H1 (cell line): ENCODE measurements at regions not wholly inside any gene's neighbourhood (a gene's known extent, or its start where the extent isn't known, plus 50 kb on each side); places are given as distances from the start of the nearest gene placed in this dataset.

Experiments
- CTCF ChIA-PET: fragments of 300-600 bp; sonication (Branson Sonifier 250); formaldehyde crosslinking; loops from one replicate; lab custom pipeline; 2021; ENCODE audit not compliant: partially characterized antibody; lab: Charles Lee
- POLR2A ChIA-PET: fragments of 300-600 bp; sonication (Branson Sonifier 250); formaldehyde crosslinking; loops from one replicate; lab custom pipeline; 2021; ENCODE audit warnings: inconsistent platforms; ENCODE audit not compliant: partially characterized antibody; lab: Charles Lee
- DNase-seq, 2 experiments: peaks; one replicate each; pipeline versions ENCODE4 v3.0.0 to v3.0.0-alpha.2; 2010 to 2022; ENCODE audit warnings: low spot score in 2 of 2, low read depth in 1 of 2, mixed read lengths in 1 of 2
- FAIRE-seq: peaks from 2 replicates; lab custom pipeline; 2011; peaks lifted over from hg19 to GRCh38; lab: Jason Lieb, UNC
- H2AFZ ChIP-seq: 2 replicates; pipeline ENCODE4 v1.8.1; 2012; ENCODE audit warnings: low read length, inconsistent platforms
- H2AK5ac ChIP-seq: 2 replicates; pipeline ENCODE4 v1.6.1; 2013; ENCODE audit warnings: low read depth, low read length
- H2BK120ac ChIP-seq: replicated peaks from 2 replicates; pipeline ENCODE3; 2013; ENCODE audit warnings: low read depth, low read length, inconsistent platforms
- H2BK12ac ChIP-seq: 2 replicates; pipeline ENCODE4 v1.6.1; 2013; ENCODE audit warnings: low read depth, low read length
- H2BK15ac ChIP-seq: 2 replicates; pipeline ENCODE4 v1.6.1; 2013; ENCODE audit warnings: low read length
- H2BK20ac ChIP-seq: 2 replicates; pipeline ENCODE4 v1.6.1; 2013; ENCODE audit warnings: low read length
- H2BK5ac ChIP-seq: 2 replicates; pipeline ENCODE4 v1.6.1; 2013; ENCODE audit warnings: low read depth, low read length
- H3K14ac ChIP-seq: 2 replicates; pipeline ENCODE4 v1.6.1; 2013; ENCODE audit warnings: inconsistent platforms; ENCODE audit not compliant: insufficient read length
- H3K18ac ChIP-seq: 2 replicates; pipeline ENCODE4 v1.6.1; 2013; ENCODE audit warnings: low read length; ENCODE audit errors: extremely low read depth
- H3K23ac ChIP-seq: 2 replicates; pipeline ENCODE4 v1.6.1; 2013; ENCODE audit warnings: inconsistent platforms; ENCODE audit not compliant: insufficient read length
- H3K23me2 ChIP-seq: 2 replicates; pipeline ENCODE4 v1.6.1; 2013; ENCODE audit warnings: low read depth, low read length
- H3K27ac ChIP-seq: 2 replicates; pipeline ENCODE4 v1.6.1; 2011; ENCODE audit warnings: low read depth, low read length, inconsistent platforms
- H3K27me3 ChIP-seq, 4 experiments: replicated peaks in 1 of 4; 1 replicate in 1 of 4; 2 replicates in 3 of 4; pipeline versions ENCODE4 v1.6.1 to v1.8.1; 2011 to 2013; ENCODE audit warnings: low read length in 3 of 4, mild to moderate bottlenecking in 3 of 4, inconsistent platforms in 2 of 4, mixed read lengths in 2 of 4, moderate library complexity in 1 of 4; ENCODE audit not compliant: control insufficient read depth in 3 of 4, insufficient read depth in 3 of 4; ENCODE audit errors: extremely low read depth in 1 of 4
- H3K36me3 ChIP-seq, 4 experiments: 2 replicates each; pipeline versions ENCODE4 v1.6.1 to v1.8.1; 2011 to 2013; ENCODE audit warnings: mild to moderate bottlenecking in 4 of 4, low read length in 3 of 4, moderate library complexity in 2 of 4, control low read depth in 1 of 4, inconsistent platforms in 1 of 4; ENCODE audit not compliant: insufficient read depth in 4 of 4, control insufficient read depth in 2 of 4
- H3K4ac ChIP-seq: replicated peaks from 2 replicates; pipeline ENCODE3; 2013; ENCODE audit warnings: low read length, low read depth, mixed read lengths, inconsistent platforms; ENCODE audit not compliant: insufficient read length
- H3K4me1 ChIP-seq, 4 experiments: replicated peaks in 1 of 4; 1 replicate in 1 of 4; 2 replicates in 3 of 4; pipeline versions ENCODE4 v1.6.1 to v1.8.1; 2011 to 2013; ENCODE audit warnings: low read length in 3 of 4, inconsistent platforms in 2 of 4, mixed read lengths in 1 of 4; ENCODE audit not compliant: insufficient read depth in 4 of 4, control insufficient read depth in 3 of 4
- H3K4me2 ChIP-seq, 2 experiments: 2 replicates each; pipeline versions ENCODE4 v1.6.1 to v1.8.1; 2011 to 2013; ENCODE audit warnings: low read depth in 2 of 2, low read length in 2 of 2, control low read depth in 1 of 2, inconsistent platforms in 1 of 2, mild to moderate bottlenecking in 1 of 2; ENCODE audit not compliant: insufficient read depth in 1 of 2
- H3K4me3 ChIP-seq, 4 experiments: fragments of 200-600, 300-600 bp in 1 of 4; sonication (generic), shearing (Covaris generic), sonication (Bioruptor Twin) in 1 of 4; 2 replicates each; pipeline versions ENCODE4 v1.5.1 to v1.8.1; 2011 to 2016; ENCODE audit warnings: low read length in 4 of 4, low read depth in 3 of 4, control low read depth in 2 of 4, inconsistent platforms in 2 of 4, mild to moderate bottlenecking in 2 of 4, mixed read lengths in 1 of 4, moderate library complexity in 1 of 4; ENCODE audit not compliant: insufficient read depth in 2 of 4; ENCODE audit errors: extremely low read depth in 1 of 4
- H3K56ac ChIP-seq: replicated peaks from 2 replicates; pipeline ENCODE3; 2013; ENCODE audit warnings: low read depth, mild to moderate bottlenecking, mixed read lengths, low read length, inconsistent platforms; ENCODE audit not compliant: insufficient read length
- H3K79me1 ChIP-seq: 2 replicates; pipeline ENCODE4 v1.6.1; 2013; ENCODE audit warnings: low read depth, low read length, control low read depth
- H3K79me2 ChIP-seq, 2 experiments: 2 replicates each; pipeline versions ENCODE4 v1.6.1 to v1.8.1; 2012 to 2013; ENCODE audit warnings: low read length in 2 of 2, mild to moderate bottlenecking in 2 of 2, inconsistent platforms in 1 of 2; ENCODE audit not compliant: insufficient read depth in 2 of 2, control insufficient read depth in 1 of 2
- H3K9ac ChIP-seq, 4 experiments: replicated peaks in 1 of 4; 1 replicate in 1 of 4; 2 replicates in 3 of 4; pipeline versions ENCODE4 v1.6.1 to v1.8.1; 2011 to 2013; ENCODE audit warnings: low read depth in 3 of 4, low read length in 3 of 4, control low read depth in 2 of 4, mild to moderate bottlenecking in 2 of 4, moderate library complexity in 2 of 4, inconsistent platforms in 1 of 4; ENCODE audit errors: extremely low read depth in 1 of 4
- H3K9me3 ChIP-seq, 2 experiments: 2 replicates each; pipeline versions ENCODE4 v1.6.1 to v1.8.1; 2012 to 2013; ENCODE audit warnings: mild to moderate bottlenecking in 2 of 2, moderate library complexity in 2 of 2, control low read depth in 1 of 2, inconsistent platforms in 1 of 2, low read depth in 1 of 2, low read length in 1 of 2, mixed read lengths in 1 of 2; ENCODE audit not compliant: insufficient read depth in 2 of 2
- H4K20me1 ChIP-seq, 2 experiments: replicated peaks in 1 of 2; 2 replicates each; pipeline versions ENCODE3 to v1.8.1; 2011 to 2013; ENCODE audit warnings: inconsistent platforms in 2 of 2, low read length in 2 of 2, mild to moderate bottlenecking in 1 of 2; ENCODE audit not compliant: insufficient read depth in 2 of 2, control insufficient read depth in 1 of 2
- H4K5ac ChIP-seq: 2 replicates; pipeline ENCODE4 v1.6.1; 2013; ENCODE audit warnings: low read length, low read depth, mixed read lengths, inconsistent platforms; ENCODE audit not compliant: insufficient read length
- H4K8ac ChIP-seq: 2 replicates; pipeline ENCODE4 v1.8.0; 2013; ENCODE audit warnings: mild to moderate bottlenecking, moderate library complexity, low read length, inconsistent platforms; ENCODE audit not compliant: insufficient read depth; ENCODE audit errors: extremely low read depth
- H4K91ac ChIP-seq: replicated peaks from 2 replicates; pipeline ENCODE3; 2013; ENCODE audit warnings: low read length, mixed read lengths, inconsistent platforms; ENCODE audit not compliant: insufficient read length
- BACH1 ChIP-seq: IDR thresholded peaks from 2 replicates; pipeline ENCODE4 v1.6.1; 2012; ENCODE audit warnings: low read length, improper control_type of control experiment
- FOSL1 ChIP-seq: IDR thresholded peaks from 2 replicates; pipeline ENCODE4 v1.6.1; 2011; ENCODE audit warnings: mild to moderate bottlenecking, low read depth, low read length, moderate library complexity; ENCODE audit not compliant: insufficient read depth
- HDAC2 ChIP-seq, 2 experiments: fragments of 300-600 bp in 1 of 2; sonication (generic) in 1 of 2; IDR thresholded peaks; 2 replicates each; pipeline ENCODE4 v1.6.1; 2011 to 2012; ENCODE audit warnings: low read depth in 2 of 2, low read length in 2 of 2, mild to moderate bottlenecking in 2 of 2, moderate library complexity in 2 of 2, borderline replicate concordance in 1 of 2, inconsistent platforms in 1 of 2
- HDAC6 ChIP-seq: IDR thresholded peaks from one replicate; pipeline ENCODE4 v1.7.1; 2012; ENCODE audit warnings: low read depth, mild to moderate bottlenecking, inconsistent platforms, low read length, moderate library complexity
- JUN ChIP-seq: IDR thresholded peaks from 2 replicates; pipeline ENCODE4 v1.6.1; 2011; ENCODE audit warnings: low read depth, mild to moderate bottlenecking, improper control_type of control experiment, low read length
- KDM4A ChIP-seq: IDR thresholded peaks from one replicate; pipeline ENCODE4 v1.7.1; 2012; ENCODE audit warnings: low read depth, mild to moderate bottlenecking, moderate library complexity, low read length, inconsistent platforms; ENCODE audit not compliant: severe bottlenecking
- POU5F1 ChIP-seq: IDR thresholded peaks from 2 replicates; pipeline ENCODE4 v1.6.1; 2011; ENCODE audit warnings: low read depth, mild to moderate bottlenecking, low read length, moderate library complexity
- RBBP5 ChIP-seq: IDR thresholded peaks from 2 replicates; pipeline ENCODE4 v1.7.1; 2012; ENCODE audit warnings: low read depth, mild to moderate bottlenecking, inconsistent platforms, low read length, moderate library complexity, borderline replicate concordance
- SP2 ChIP-seq: IDR thresholded peaks from 2 replicates; pipeline ENCODE4 v1.6.1; 2012; ENCODE audit warnings: mild to moderate bottlenecking, low read length, inconsistent platforms
- SRF ChIP-seq: IDR thresholded peaks from 2 replicates; pipeline ENCODE4 v1.6.1; 2011; ENCODE audit warnings: mild to moderate bottlenecking, low read depth, low read length, moderate library complexity
- TAF7 ChIP-seq: optimal IDR thresholded peaks from 2 replicates; pipeline ENCODE3; 2011; ENCODE audit warnings: low read depth, mild to moderate bottlenecking, inconsistent platforms, low read length, moderate library complexity, borderline replicate concordance
- YY1 ChIP-seq: IDR thresholded peaks from 2 replicates; pipeline ENCODE4 v1.6.1; 2011; ENCODE audit warnings: low read depth, mild to moderate bottlenecking, low read length
- WGBS, 2 experiments: shearing (Covaris generic) in 1 of 2; methylation state at CpG; one replicate each; pipeline versions ENCODE4 v1.1.6 to v1.1.7; 2013 to 2015; ENCODE audit warnings: low lambda C conversion rate in 2 of 2, mixed read lengths in 2 of 2, inconsistent platforms in 1 of 2, low coverage in 1 of 2, missing lambda C conversion rate in 1 of 2; ENCODE audit not compliant: insufficient replicate concordance in 2 of 2, insufficient coverage in 1 of 2, insufficient read length in 1 of 2; ENCODE audit errors: extremely low coverage in 1 of 2, missing lambda C conversion rate in 1 of 2; 5-methylcytosine and 5-hydroxymethylcytosine counted together
- TF ChIP-seq, protein P1 (sequence below): IDR thresholded peaks from 2 replicates; pipeline ENCODE4 v1.6.1; 2011; ENCODE audit warnings: low read length, improper control_type of control experiment

DNA sequence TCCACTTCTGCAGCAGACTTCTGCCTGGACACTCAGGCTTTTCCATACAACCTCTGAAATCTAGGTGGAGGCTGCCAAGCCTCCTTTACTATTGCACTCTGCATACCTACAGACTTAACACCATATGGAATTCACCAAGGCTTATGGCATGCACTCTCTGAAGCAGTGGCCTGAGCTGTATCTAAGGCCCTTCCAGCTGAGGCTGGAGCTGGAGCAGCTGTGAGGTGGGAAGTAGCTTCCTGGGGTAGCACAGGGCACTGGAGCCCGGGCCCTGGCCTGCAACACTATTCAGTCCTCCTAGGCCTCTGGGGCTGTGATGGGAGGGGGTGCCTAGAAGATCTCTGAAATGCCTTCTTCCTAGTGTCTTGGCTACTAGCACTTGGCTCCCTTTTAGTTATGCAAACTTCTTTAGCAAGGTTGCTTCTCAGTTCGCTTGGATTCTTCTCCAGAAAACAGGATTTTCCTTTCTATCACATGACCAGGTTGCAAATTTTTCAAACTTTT lies 186.6 kb upstream of the RORA start:
- DNase-seq, result no peak
- no peak overlapping the region for H3K9ac ChIP-seq
- 75% methylated on average over 2 of the region's 2 CpGs; no CpG with 5 or more reads in 1 of the 2 experiments for WGBS, 2 experiments
- no peaks in the 10 kb centered on the region for H3K79me1 ChIP-seq
- no peak overlapping the region for H3K4me3 ChIP-seq
- H2AK5ac ChIP-seq, result no peak overlapping the region
- no peak overlapping the region for H4K5ac ChIP-seq
- no peaks in the 10 kb centered on the region for H4K20me1 ChIP-seq
- peaks cover 2 to 7% of the 10 kb centered on the region in 2 experiments; a peak in 3 of 4 replicates for H3K9me3 ChIP-seq
- no peak overlapping the region for H3K4me2 ChIP-seq
- no peak overlapping the region for H3K18ac ChIP-seq
- ChIA-PET CTCF (interaction anchor here (0.6 to 1.0 kb wide), 3 partner anchors 51 to 1006 kb away, joined by 3 read pairs; no protein-coding TSS in a partner anchor), POLR2A (no interaction called here)
- H3K14ac ChIP-seq, result no peak overlapping the region
- TF ChIP-seq SRF (no peak), FOSL1 (no peak), HDAC6 (no peak), YY1 (no peak), POU5F1 (no peak), TAF7 (no peak), KDM4A (no peak), RBBP5 (no peak), HDAC2 (IDR thresholded peaks at IDR 0.05; ENCODE audit: borderline replicate concordance in 1 of 2, low read depth in 2 of 2, low read length in 2 of 2) (no peak), BACH1 (no peak), JUN (no peak), SP2 (no peak)
- TF ChIP-seq, protein P1, sequence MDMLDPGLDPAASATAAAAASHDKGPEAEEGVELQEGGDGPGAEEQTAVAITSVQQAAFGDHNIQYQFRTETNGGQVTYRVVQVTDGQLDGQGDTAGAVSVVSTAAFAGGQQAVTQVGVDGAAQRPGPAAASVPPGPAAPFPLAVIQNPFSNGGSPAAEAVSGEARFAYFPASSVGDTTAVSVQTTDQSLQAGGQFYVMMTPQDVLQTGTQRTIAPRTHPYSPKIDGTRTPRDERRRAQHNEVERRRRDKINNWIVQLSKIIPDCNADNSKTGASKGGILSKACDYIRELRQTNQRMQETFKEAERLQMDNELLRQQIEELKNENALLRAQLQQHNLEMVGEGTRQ, result no peak
- no peak overlapping the region for H2BK12ac ChIP-seq
- no peak overlapping the region for H3K4ac ChIP-seq
- H3K36me3 ChIP-seq, result no peaks in the 10 kb centered on the region
- no peak overlapping the region for H4K8ac ChIP-seq
- no peak overlapping the region for H2BK120ac ChIP-seq
- no peak overlapping the region for H2AFZ ChIP-seq
- H3K23me2 ChIP-seq, result no peaks in the 10 kb centered on the region
- no peak overlapping the region for H3K23ac ChIP-seq
- H3K4me1 ChIP-seq, result no peaks in the 10 kb centered on the region
- no peaks in the 10 kb centered on the region for H3K27me3 ChIP-seq
- H3K27ac ChIP-seq, result no peak overlapping the region
- H2BK5ac ChIP-seq, result no peak overlapping the region
- H4K91ac ChIP-seq, result no peak overlapping the region
- no peak for FAIRE-seq
- no peak overlapping the region for H2BK20ac ChIP-seq
- H3K56ac ChIP-seq, result no peak overlapping the region
- H2BK15ac ChIP-seq, result no peak overlapping the region
- H3K79me2 ChIP-seq, result no peaks in the 10 kb centered on the region
